Cardiac fibroblast (primary cell): ENCODE measurements at regions not wholly inside any gene's neighbourhood (a gene's known extent, or its start where the extent isn't known, plus 50 kb on each side); places are given as distances from the start of the nearest gene placed in this dataset.
A peak's percentile ranks its signal among the peaks of the same experiment; 100 is the strongest.

Source experiments
- DNase-seq, 2 donors: peaks; one replicate each; pipeline versions ENCODE4 v3.0.0 to v3.0.0-alpha.2; 2010; ENCODE audit warnings: low read depth in 2 of 2
- H3K4me3 ChIP-seq, 2 donors: replicated peaks in 1 of 2; 1 replicate in 1 of 2; 2 replicates in 1 of 2; pipeline ENCODE4 v1.5.1; 2011; ENCODE audit warnings: low read depth in 2 of 2, low read length in 2 of 2, mild to moderate bottlenecking in 2 of 2, moderate library complexity in 1 of 2
- TF ChIP-seq, protein P1 (sequence below): IDR thresholded peaks from one replicate; pipeline ENCODE4 v1.5.1; 2011; ENCODE audit warnings: low read depth, mild to moderate bottlenecking, low read length, inconsistent platforms

DNA sequence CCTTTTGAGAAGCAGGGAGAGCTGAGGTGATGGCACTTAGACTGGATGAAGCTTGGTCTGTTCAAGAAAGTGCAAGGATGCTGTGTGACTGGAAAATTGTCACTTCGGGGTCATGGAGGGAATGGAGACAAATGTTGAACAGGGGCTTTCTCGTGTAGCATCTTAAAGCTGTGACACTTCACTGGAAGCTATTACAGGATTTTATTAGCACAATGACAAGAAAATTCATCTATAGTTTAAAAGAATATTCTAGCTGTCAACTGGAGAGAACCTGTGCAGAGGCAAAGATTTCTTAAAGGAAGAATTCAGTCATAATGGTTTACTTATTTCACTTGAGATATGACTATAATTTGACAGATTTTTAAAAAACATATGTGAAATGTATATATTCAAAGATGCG is 963.9 kb upstream of the ZEB2 start:
- TF ChIP-seq, protein P1, sequence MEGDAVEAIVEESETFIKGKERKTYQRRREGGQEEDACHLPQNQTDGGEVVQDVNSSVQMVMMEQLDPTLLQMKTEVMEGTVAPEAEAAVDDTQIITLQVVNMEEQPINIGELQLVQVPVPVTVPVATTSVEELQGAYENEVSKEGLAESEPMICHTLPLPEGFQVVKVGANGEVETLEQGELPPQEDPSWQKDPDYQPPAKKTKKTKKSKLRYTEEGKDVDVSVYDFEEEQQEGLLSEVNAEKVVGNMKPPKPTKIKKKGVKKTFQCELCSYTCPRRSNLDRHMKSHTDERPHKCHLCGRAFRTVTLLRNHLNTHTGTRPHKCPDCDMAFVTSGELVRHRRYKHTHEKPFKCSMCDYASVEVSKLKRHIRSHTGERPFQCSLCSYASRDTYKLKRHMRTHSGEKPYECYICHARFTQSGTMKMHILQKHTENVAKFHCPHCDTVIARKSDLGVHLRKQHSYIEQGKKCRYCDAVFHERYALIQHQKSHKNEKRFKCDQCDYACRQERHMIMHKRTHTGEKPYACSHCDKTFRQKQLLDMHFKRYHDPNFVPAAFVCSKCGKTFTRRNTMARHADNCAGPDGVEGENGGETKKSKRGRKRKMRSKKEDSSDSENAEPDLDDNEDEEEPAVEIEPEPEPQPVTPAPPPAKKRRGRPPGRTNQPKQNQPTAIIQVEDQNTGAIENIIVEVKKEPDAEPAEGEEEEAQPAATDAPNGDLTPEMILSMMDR = no peak
- no peak overlapping the region for H3K4me3 ChIP-seq

DNA sequence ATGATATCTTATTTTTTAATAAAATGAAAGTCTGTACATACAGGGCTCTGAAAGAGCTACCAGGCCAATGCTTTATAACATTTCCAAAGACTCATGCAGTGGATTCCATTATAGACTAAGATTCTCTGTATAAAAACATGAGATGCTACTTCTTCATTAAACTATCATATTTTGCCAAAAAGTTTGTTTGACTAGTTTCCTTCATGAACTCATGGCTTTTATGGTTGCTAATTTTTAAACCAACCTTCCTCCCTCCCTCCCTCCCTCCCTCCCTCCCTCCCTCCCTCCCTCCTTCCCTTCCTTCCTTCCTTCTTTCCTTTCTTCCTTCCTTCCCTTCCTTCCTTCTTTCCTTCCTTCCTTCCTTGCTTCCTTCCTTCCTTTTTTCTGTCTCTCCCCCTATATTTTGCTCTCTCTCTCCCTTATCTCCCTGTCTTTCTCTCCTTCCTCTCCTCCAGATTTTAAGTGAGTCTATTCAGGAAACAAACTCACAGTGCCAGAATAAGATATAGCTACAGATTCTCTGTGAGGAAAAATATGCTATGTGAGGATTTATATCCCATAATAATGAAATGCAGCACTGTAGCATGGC is 961.5 kb upstream of the ZEB2 start:
- no peak overlapping the region for H3K4me3 ChIP-seq
- TF ChIP-seq, protein P1 = no peak
- no peak for DNase-seq

More for the DNA sequence above, 963.9 kb upstream of the ZEB2 start:
- no peak for DNase-seq

DNA sequence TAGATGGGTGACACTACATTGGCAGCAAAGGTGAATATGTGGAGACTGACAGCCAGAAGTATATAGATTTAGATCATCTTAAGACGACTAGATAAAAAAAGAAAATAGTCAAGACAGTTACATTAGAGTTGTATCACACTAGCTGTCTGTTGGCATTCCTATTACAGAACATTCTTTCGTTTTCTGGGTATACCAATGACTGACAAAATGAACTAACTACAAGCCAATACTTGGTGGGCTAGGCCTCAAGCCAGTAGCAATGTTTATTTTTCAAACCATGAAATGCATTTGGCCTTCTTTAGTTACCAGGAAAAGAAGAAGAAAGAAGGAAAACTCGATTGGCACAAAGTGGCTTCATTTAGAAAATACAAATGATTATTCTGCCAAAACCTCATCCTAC is 944.9 kb upstream of the ZEB2 start:
- DNase-seq = no peak
- no peak overlapping the region for H3K4me3 ChIP-seq
- TF ChIP-seq, protein P1 = no peak

DNA sequence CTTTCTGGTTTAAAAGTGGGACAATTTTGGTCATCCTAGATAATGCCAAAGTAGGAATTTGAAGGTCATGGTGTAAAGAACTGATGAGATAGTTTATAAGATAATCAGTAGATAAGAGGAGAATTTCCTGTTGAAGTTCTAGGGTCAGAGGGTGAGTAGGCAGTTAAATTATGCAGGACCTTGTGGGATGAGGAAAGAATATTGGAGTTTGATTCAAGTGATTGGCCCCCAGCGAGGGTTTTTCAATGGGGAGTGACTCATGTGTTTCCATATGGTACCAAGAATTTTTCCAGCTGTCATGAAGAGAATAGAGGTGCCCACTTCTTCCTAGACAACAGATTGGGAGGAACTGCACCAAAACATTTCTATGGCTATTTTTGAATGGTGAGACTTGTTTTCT is 940.2 kb upstream of the ZEB2 start:
- TF ChIP-seq, protein P1 = no peak
- peak; percentile 2 to 20 for DNase-seq
- no peak overlapping the region for H3K4me3 ChIP-seq

DNA sequence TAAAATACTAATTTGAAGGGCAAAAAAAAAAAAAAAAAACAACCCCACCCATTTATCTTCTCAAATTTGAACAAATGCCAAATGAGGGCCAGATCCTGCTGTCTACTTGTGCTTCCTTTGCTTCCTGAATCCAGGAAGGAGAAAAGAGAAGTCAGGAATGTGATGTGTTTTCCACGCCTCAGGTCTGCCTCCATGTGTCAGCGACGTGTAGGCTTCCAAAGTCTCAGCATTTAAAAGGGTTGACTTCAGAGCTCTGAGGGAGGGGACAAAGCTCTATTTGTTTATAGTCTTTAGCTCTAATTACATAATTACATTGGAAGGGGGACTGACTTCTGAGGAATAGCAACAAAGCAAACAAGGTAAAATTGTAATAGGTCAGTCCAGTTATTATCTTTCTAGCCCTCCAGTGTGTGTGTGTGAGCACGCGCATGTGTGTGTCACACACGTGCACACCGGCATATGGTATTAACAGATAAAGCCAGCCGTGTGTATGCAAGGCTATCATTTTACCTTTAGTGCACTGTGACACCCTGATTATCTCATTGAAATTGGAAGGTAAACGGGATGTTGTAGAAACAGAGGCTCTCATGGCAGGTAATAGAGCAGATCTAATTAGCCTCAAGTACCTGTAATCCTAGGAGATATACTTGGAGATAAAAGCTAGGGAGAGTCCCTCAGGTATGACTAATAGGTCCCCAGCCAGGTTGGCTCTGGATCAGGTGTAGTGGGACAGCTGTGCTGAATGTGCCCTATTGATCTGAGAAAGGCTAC is 911.4 kb upstream of the ZEB2 start:
- TF ChIP-seq, protein P1 = no peak
- H3K4me3 ChIP-seq = no peak overlapping the region
- DNase-seq = peak; percentile 10 to 22

DNA sequence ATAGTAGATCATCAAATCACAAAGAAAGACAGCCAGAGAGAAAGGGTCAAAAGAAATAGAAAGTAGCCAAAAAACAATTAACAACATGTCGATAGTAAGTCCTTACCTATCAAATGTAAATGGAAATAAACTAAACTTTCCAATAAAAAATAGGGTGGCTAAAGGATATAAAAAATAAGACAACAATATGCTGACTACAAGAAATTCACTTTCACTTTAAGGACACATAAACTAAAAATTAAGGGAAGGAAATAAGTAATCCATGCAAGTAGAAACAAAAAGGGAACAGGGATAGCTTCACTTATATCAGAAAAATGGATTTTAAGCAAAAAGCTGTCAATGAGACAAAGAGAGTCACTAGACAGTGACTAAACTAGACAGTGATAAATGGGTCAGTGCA is 903.9 kb upstream of the ZEB2 start:
- DNase-seq = no peak

More for the DNA sequence above, 903.9 kb upstream of the ZEB2 start:
- H3K4me3 ChIP-seq = no peak overlapping the region
- TF ChIP-seq, protein P1 = no peak
